ENCODE measurements at regions not wholly inside any gene's neighbourhood (a gene's known extent, or its start where the extent isn't known, plus 50 kb on each side); places are given as distances from the start of the nearest gene placed in this dataset.

DNA sequence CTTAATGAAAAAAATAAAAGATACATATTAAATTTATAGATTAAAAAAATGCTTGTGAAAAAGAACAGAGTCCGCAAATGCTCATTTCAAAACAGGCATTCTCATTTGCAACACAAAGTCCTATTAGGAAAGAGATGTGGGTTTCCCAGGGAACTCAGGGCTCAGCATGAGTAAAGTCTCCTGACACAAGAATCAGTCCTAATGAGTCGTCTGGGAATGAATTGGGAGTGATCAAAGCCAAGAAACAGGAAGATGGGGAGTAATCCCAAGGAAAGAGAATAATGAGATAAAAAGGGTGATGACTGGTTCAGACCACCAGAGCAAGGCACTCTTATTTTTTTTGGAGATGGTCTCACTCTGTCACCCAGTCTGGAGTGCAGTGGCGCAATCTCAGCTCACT lies 443.7 kb downstream of the NR2F2 start:
- no peak overlapping the region for H3K4me2 ChIP-seq (ENCODE audit: low read length)
- H3K9me3 ChIP-seq (ENCODE audit: insufficient read depth, low read length), result no peaks in the 10 kb centered on the region
- no peaks in the 10 kb centered on the region for H3K4me1 ChIP-seq (ENCODE audit: low read length)
- H3K27ac ChIP-seq (ENCODE audit: low read length), result no peak overlapping the region
- H3K9ac ChIP-seq (ENCODE audit: low read length), result no peak overlapping the region
- TF ChIP-seq EZH2phosphoT487 (IDR thresholded peaks at IDR 0.05; ENCODE audit: low read depth), result no peak
- TF ChIP-seq, protein P1, sequence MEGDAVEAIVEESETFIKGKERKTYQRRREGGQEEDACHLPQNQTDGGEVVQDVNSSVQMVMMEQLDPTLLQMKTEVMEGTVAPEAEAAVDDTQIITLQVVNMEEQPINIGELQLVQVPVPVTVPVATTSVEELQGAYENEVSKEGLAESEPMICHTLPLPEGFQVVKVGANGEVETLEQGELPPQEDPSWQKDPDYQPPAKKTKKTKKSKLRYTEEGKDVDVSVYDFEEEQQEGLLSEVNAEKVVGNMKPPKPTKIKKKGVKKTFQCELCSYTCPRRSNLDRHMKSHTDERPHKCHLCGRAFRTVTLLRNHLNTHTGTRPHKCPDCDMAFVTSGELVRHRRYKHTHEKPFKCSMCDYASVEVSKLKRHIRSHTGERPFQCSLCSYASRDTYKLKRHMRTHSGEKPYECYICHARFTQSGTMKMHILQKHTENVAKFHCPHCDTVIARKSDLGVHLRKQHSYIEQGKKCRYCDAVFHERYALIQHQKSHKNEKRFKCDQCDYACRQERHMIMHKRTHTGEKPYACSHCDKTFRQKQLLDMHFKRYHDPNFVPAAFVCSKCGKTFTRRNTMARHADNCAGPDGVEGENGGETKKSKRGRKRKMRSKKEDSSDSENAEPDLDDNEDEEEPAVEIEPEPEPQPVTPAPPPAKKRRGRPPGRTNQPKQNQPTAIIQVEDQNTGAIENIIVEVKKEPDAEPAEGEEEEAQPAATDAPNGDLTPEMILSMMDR (IDR thresholded peaks at IDR 0.05; ENCODE audit: low read depth, low read length), result no peak
- no peaks in the 10 kb centered on the region for H3K36me3 ChIP-seq (replicated peaks; ENCODE audit: low read depth, low read length)
- H3K27me3 ChIP-seq (ENCODE audit: low read depth, low read length), result no peaks in the 10 kb centered on the region
- no peak overlapping the region for H2AFZ ChIP-seq (ENCODE audit: low read depth, low read length)
- H3K79me2 ChIP-seq (ENCODE audit: low read length), result no peaks in the 10 kb centered on the region
- H3K4me3 ChIP-seq (ENCODE audit: low read length), result no peak overlapping the region
- no peaks in the 10 kb centered on the region for H4K20me1 ChIP-seq (ENCODE audit: insufficient read depth, low read length)

DNA sequence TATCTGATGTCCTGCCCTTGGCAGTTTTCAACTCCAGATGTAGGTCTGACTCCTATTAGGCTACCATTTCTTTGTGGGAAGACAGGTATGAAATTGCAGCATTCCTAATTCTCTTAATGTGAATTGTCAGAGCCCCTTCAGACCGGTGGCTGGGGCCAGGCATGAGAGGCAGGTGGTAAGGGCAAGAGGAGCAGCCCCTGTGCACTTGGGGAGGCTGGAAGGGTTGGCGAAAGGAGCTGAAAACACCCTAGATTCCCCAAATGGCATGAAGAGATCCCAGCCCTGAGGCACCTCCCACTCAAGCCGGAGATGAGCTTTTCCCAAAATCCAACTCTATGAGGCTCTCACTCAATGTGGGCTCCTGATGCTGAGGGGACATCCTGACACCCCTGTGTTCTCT lies 453.2 kb downstream of the NR2F2 start:
- no peaks in the 10 kb centered on the region for H3K9me3 ChIP-seq (ENCODE audit: insufficient read depth, low read length)

DNA sequence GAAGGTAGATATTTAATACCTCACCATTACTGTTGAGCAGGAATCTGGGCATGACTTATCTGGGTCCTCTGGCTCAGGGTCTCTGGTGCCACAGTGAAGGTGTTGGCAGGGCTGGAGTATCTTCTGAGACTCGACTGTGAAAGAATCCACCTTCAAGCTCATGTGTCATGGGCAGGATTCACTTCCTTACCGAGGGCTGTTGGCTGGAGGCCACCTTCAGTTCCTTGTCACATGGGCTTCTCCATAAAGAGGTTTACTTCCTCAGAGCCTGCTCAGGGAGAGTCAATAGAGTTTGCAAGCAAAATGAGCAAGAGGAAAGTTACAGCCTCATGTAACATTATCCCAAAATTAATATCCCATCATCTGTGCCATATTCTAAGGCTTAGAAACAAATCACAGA lies 459.5 kb downstream of the NR2F2 start:
- no peaks in the 10 kb centered on the region for H3K36me3 ChIP-seq (replicated peaks; ENCODE audit: low read depth, low read length)
- no peak overlapping the region for H3K27ac ChIP-seq (ENCODE audit: low read length)
- no peaks in the 10 kb centered on the region for H3K9me3 ChIP-seq (ENCODE audit: insufficient read depth, low read length)
- H3K4me2 ChIP-seq (ENCODE audit: low read length), result no peak overlapping the region
- no peaks in the 10 kb centered on the region for H3K4me1 ChIP-seq (ENCODE audit: low read length)
- H3K79me2 ChIP-seq (ENCODE audit: low read length), result no peaks in the 10 kb centered on the region
- no peaks in the 10 kb centered on the region for H4K20me1 ChIP-seq (ENCODE audit: insufficient read depth, low read length)
- H2AFZ ChIP-seq (ENCODE audit: low read depth, low read length), result no peak overlapping the region
- TF ChIP-seq EZH2phosphoT487 (IDR thresholded peaks at IDR 0.05; ENCODE audit: low read depth), result no peak
- TF ChIP-seq, protein P1 (IDR thresholded peaks at IDR 0.05; ENCODE audit: low read depth, low read length), result no peak
- no peak overlapping the region for H3K9ac ChIP-seq (ENCODE audit: low read length)
- no peaks in the 10 kb centered on the region for H3K27me3 ChIP-seq (ENCODE audit: low read depth, low read length)
- no peak overlapping the region for H3K4me3 ChIP-seq (ENCODE audit: low read length)

More for the DNA sequence above, 453.2 kb downstream of the NR2F2 start:
- no peaks in the 10 kb centered on the region for H3K4me1 ChIP-seq (ENCODE audit: low read length)
- no peak overlapping the region for H2AFZ ChIP-seq (ENCODE audit: low read depth, low read length)
- no peaks in the 10 kb centered on the region for H4K20me1 ChIP-seq (ENCODE audit: insufficient read depth, low read length)
- no peaks in the 10 kb centered on the region for H3K27me3 ChIP-seq (ENCODE audit: low read depth, low read length)
- no peak overlapping the region for H3K4me3 ChIP-seq (ENCODE audit: low read length)
- no peaks in the 10 kb centered on the region for H3K36me3 ChIP-seq (replicated peaks; ENCODE audit: low read depth, low read length)
- no peak overlapping the region for H3K4me2 ChIP-seq (ENCODE audit: low read length)
- no peak overlapping the region for H3K9ac ChIP-seq (ENCODE audit: low read length)
- no peak overlapping the region for H3K27ac ChIP-seq (ENCODE audit: low read length)
- TF ChIP-seq, protein P1 (IDR thresholded peaks at IDR 0.05; ENCODE audit: low read depth, low read length), result no peak
- TF ChIP-seq EZH2phosphoT487 (IDR thresholded peaks at IDR 0.05; ENCODE audit: low read depth), result no peak
- no peaks in the 10 kb centered on the region for H3K79me2 ChIP-seq (ENCODE audit: low read length)

DNA sequence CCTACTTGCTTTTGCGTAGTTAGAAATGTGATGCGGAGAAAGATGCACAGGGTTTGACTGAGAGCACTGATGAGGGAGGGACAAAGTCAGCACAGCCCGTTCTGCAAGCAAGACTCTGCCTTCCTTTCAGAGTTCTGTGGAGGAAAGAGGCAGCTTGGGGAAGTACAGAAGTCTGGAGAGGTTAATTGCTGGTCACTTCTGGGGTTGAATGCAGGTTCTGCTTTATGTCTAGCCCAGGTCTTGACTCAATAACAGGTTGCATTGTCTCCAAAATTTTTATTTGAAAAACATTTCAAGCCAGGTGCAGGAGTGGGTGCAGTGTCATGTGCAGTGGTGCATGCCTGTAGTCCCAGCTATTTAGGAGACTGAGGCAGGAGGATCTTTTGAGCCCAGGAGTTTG lies 461.7 kb downstream of the NR2F2 start:
- Histone ChIP-seq H3K4me1 (ENCODE audit: low read length) (no peaks in the 10 kb centered on the region), H3K79me2 (ENCODE audit: low read length) (no peaks in the 10 kb centered on the region), H4K20me1 (ENCODE audit: insufficient read depth, low read length) (no peaks in the 10 kb centered on the region), H3K9me3 (ENCODE audit: insufficient read depth, low read length) (no peaks in the 10 kb centered on the region), H3K4me2 (ENCODE audit: low read length) (no peak overlapping the region), H3K9ac (ENCODE audit: low read length) (no peak overlapping the region), H3K27me3 (ENCODE audit: low read depth, low read length) (no peaks in the 10 kb centered on the region), H3K36me3 (replicated peaks; ENCODE audit: low read depth, low read length) (no peaks in the 10 kb centered on the region), H3K27ac (ENCODE audit: low read length) (no peak overlapping the region), H3K4me3 (ENCODE audit: low read length) (no peak overlapping the region), H2AFZ (ENCODE audit: low read depth, low read length) (no peak overlapping the region)
- TF ChIP-seq, protein P1 (IDR thresholded peaks at IDR 0.05; ENCODE audit: low read depth, low read length), result no peak
- no peak for TF ChIP-seq EZH2phosphoT487 (IDR thresholded peaks at IDR 0.05; ENCODE audit: low read depth)

All from OCI-LY3 (cell line).